Fibroblast of skin of left quadriceps (primary cell): ENCODE measurements at regions not wholly inside any gene's neighbourhood (a gene's known extent, or its start where the extent isn't known, plus 50 kb on each side); places are given as distances from the start of the nearest gene placed in this dataset.
A peak's percentile ranks its signal among the peaks of the same experiment; 100 is the strongest.
"Not testable (repeated sequence)": the region's sequence is repeated elsewhere in the genome, so short reads cannot be mapped to it uniquely, and the experiment has no call there.

ENCODE experiments used
- DNase-seq, 2 experiments: peaks; one replicate each; pipeline ENCODE4 v3.0.0-alpha.2; 2013; ENCODE audit warnings: low read depth in 2 of 2

DNA sequence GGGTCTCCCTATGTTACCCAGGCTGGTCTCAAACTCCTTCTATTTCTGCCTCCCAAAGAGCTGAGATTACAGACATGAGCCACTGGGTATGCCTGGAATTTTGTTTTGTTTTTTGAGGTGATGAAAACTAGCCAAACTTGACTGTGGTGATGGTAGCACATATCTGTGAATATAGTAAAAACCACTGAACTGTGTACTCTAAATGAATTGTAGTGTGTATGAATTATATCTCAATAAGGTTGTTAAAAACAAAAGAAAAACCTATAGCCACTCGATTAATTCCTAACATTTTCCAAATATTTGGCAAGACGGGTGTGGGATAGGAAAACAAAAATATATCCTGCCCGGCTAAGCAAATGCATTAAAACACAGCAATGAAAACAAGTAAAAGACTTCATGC is 1302.3 kb upstream of the CHAC2 start:
- DNase-seq = no peak

DNA sequence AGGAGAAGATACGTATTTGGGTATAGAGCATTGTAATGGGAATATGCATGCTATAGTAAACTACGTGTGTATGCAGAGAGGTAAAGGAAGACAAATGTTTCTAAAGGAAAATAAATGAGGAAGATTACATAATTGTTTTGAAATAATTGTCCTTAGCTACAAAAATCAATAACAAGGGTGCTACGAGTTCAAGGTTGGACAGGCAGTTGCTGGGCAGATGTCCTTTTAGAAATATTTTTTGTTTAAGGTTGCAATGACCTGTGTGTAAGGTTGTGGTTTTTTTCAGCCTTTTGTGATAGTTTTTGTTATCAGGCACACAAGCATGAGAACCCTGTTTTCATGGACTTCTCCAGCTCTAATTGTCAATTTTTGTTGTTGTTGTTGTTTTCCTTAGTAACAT is 1304.1 kb upstream of the CHAC2 start:
- no peak for DNase-seq

DNA sequence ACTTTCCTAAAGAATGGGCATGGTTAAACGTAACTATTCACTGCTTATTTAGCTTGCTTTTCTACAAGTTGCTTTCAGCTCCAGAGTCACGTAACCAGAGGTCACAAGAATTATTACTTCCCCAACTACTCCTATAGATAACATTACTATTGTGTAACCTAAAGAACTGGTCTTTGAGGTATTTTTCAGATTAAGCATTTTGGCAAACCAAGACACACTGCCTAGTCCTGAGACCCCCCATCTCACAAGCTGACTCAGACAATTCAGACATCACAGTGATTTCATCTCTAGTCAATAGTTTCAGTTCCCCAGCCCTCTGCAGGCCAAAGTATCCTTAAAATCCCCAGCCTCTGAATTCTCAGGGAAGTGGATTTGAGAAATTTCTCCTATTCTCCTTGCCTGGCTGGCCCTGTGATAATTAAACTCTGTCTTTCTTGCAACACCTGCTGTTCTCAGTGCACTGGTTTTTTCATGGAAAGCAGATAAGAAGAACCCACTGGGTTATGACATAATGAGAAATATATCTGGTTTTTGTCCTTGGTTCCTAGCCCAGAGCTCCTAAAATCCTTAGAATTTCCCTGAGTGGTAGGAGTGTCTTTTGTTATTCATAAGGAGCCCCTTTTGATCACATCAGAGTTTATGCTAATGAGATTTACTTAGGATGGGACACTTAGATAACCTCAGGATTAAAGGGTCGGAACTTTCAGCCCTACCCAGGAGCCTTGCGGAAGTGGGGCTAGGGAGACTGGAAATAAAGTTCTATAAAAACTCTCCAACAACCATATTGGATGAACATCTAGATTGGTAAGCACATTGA is 1310.8 kb upstream of the CHAC2 start:
- DNase-seq = no peak

DNA sequence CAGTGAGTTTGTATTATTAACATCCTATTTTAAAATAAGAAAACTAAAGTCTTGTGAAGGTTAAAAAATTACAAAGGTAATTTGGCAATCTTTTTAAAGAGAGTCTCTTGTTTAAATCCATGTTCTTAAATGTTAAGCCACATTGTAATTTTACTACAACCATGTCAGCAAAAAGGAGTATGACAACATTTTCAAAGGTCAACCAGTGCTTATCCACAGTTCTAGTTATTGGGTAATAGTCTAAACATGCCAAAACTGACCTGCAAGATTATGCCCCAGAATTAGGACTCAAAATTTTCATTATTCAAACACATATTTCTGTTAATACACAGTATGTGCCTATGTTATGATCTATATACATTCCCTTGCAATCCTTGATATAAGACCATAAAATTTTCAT is 1312.6 kb upstream of the CHAC2 start:
- no peak for DNase-seq

DNA sequence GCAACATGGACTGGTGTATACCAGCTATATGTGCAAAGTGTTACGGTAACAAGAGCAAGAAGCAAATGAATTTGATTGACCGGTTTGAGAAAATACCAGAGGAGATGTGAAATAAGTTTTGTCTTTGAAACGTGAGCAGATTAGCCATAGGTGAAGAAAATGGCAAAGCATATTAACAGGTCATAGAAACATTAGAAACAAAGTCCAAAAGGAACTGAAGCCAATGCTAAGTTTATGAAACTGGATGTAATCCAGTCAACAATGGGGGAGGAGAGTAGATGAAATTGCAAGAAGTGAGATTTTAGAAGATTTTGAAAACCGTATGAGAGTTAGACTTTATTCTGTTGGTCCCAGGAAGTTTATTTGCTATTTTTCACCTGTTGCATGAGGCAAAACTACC is 1315.4 kb upstream of the CHAC2 start:
- no peak for DNase-seq

DNA sequence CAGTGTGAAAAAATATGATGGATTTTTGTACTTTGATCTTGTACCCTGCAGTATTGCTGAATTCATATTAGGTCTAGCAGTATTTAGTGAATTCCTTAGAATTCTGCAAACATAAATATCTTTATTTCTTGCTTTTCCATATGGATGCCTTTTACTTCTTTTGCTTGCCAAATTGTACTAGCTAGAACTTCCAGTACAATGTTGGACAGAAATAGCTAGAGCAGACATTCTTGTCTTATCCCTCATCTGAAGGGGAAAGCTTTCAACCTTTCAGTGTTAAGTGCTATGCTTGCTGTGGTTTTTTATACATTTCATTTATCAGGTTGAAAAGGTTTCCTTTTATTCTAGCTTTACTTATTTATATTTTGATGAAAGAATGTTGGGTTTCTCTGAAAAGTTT is 1321.9 kb upstream of the CHAC2 start:
- no peak for DNase-seq

DNA sequence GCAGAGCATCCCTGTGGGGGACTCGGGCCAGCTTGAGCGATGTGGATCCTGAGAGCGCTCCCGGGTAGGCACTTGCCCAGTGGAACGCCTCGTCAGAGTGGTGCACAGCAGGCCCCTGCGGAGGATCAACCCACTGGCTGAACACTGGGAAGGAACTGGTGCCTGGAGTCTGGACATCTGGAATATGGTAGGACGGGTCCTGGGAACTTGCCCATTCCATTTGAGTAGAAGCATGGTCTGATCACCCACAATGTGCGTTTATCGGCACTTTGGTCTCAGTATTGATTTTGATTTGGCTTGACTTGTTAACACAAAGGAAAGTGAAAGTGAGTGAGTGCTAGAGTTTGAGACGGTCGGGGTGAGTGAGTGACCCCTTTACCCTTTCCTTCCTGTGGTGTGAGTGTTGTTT is 1336.2 kb upstream of the CHAC2 start:
- DNase-seq = no peak

DNA sequence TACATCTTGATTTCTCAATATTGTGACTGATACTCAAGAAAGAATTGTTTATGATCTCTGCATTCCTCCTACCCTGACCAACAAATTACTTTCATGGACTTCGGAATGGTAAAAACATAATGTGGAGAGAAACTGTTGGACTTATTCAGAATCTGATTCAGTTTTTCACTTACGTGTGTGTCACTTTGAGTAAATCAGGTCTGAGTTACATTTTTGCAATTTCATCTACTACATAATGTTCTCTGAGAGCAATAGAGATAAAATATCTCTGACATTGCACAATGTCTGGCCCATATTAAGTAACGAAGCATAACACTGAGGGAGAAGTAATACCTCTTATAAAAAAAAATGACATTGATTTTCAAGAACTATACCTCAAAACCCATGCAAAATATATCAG is 1337.9 kb upstream of the CHAC2 start:
- no peak for DNase-seq

DNA sequence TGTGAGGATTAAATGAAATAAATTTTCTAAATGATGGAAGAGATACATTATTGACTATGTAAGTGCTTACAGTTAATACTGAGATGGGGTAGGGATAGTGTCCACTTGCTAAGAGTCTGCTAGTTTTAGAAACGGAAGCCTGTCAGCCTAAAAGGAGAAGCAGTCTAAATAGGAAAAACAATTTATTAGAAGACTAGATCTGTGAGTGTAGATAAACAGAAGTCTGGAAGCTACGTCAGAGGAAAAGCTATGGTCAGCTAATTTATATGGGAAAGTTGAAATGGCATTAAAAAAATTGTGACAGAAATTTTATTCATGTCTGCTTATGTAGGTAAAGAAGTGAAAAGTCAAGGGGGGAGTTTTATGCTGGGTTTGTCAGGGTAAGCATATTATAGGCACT is 1338.4 kb upstream of the CHAC2 start:
- DNase-seq = no peak

DNA sequence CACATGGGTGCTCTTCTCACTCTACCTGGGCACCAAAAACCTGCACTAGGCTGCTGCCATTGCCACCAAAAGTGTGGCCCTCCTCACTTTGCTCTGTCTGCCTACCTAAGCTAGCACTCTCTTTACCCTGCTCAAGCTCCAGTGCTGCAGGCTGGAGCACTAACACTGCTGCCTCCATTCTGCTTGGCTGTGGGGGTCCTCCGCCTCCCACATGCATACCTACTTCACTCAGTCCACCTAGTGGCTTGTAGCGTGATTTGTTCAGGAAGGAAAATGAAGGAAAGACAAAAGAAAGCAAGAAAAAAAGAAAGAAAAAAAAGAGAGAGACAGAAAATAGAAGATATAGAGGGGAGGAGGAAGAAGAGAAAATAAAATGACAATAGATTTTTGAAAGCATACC is 1339.4 kb upstream of the CHAC2 start:
- DNase-seq = no peak

DNA sequence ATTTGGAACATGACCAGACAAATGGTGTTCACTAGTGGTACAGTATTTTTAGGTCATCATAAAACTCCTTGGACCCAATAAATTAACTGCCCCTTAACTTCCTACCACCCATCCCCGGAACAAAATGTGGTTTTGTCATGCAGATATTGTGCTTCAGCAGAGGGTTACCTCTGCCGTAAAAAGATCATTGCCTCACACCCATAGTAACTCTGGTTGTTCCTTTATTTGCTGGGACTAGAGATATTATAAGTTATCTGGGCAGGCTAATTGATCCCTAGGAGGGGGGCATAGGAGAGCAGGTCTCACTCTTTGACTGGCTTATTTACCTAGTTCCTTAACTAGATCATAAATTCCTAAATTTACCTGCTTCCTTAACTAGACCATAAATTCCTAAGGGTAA is 1343.9 kb upstream of the CHAC2 start:
- DNase-seq = no peak

DNA sequence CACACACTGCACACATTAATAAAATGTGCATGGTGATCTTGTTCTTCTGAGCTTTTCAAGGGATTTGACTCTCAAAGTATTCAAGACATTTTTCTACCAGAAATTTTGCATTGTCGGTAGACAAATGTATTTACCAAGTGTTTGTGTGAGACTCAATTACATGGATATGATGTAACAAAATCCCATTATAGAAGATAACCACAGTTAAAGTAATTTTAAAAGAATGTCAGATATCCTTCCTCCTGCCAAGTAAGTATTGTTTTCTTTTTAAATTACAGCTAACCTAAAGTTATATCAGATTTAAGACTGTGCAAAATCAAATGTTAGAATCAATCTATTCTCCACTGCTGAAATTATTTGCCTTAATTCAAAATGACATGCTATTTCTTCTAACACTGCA is 1344.5 kb upstream of the CHAC2 start:
- DNase-seq = no peak

DNA sequence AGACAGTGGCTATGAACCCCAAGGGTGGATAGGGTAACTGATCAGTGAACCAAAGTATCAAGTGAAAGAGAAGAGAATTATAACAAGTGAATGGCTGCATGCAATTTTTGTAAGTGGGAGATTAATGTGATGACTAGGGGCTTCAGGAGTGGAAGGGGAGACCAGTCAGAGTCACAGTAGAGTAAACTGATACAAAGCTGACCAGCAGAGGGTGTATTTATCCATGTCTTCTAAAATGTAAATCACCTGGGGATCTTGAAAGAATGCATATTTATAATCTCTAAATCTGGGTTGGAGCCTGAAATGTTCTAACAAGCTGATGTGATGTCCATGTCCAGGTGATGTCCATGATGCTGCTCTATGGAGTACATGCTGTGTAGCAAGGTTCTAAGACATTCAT is 1351.3 kb upstream of the CHAC2 start:
- no peak for DNase-seq

DNA sequence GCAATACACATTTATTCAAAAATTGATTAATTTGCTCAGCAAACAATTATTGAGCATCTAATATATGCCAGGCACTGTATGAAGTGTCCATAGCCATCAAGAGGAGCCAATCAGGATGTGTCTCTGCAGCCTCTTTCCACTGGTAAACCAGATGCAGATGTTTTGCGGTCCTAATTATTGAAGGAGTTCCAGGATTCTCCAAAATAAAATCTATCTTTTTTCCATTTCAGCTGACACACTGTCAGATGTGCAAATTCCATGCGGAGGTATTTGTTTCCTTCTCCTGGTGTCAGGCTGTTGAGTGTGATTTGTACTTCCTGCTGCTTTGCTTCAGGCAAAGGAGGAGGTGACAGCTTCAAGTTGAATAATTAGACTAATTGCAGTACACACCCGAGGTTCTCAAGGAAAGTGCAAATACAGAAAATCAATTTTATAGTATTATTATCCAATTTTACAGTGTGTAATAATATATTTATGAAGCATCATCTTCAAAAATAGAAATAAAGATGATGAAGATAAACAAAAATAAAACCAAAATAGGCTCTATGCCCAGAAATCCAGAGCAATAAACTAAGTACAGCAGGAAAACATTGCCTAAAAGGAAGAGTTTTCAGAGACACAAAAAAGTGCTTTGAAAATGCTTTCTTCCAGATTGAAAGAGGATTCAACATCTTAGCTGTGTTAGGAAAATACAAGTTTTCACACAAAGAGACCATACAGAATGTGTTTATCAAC is 1352.9 kb upstream of the CHAC2 start:
- no peak for DNase-seq

DNA sequence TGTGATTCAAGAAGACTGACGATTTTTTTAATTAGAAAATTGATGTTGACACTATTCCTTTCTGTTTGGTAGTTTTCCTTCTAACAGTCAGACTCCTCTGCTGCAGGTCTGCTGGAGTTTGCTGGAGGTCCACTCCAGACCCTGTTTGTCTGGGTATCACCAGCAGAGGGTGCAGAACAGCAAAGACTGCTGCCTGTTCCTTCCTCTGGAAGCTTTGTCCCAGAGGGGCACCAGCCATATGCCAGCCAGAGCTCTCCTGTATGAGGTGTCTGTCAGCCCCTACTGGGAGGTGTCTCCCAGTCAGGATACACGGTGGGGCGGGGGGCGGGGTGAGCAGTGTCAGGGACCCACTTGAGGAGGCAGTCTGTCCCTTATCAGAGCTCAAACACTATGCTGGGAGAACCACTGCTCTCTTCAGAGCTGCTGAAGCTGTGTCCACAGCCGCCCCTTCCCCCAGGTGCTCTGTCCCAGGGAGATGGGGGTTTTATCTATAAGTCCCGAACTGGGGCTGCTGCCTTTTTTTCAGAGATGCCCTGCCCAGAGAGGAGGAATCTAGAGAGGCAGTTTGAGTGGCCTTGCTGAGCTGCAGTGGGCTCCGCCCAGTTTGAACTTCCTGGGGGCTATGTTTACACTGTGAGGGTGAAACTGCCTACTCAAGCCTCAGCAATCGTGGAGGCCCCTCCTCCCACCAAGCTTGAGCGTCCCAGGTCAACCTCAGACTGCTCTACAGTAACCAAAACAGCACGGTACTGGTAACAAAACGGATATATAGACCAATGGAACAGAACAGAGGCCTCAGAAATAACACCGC is 1358.1 kb upstream of the CHAC2 start:
- DNase-seq = not testable (repeated sequence)

DNA sequence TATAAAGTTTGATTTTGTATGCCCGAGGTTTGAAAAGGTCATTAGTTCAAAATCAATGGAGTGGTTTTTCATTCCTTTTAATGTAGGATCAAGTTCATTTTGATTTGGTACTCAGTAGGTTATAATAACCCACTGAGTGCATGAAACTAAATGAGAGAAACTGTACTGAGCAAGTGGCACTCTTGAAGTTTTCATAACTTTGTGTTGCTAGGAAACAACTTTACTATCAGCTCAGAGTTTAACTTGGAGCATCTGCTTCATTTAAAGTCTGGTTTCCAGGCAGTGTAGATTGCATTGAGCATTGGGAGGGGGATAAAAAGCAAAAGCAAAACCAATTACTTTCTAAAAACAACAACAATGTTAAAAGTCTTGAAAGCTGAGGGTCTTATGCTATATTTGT is 1361.6 kb upstream of the CHAC2 start:
- DNase-seq = no peak

DNA sequence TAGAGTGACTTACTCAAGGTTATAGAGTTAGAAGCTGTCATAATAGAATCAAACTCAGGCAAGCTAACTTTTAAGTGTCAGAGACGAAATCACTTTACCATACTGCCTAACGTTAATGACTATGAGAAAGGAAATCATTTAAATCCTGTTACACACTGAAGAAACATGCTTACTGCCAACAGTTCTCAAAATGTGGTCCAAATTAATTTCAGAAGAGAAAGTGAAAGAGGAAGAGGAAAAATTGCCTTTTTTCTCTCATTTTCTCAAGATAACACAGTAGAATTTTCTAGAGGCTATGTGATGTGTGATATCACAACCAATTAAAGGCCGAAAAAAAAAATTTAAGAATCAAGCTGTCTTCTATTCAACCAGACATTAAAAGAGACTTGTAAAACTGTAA is 1362.7 kb upstream of the CHAC2 start:
- DNase-seq = no peak

DNA sequence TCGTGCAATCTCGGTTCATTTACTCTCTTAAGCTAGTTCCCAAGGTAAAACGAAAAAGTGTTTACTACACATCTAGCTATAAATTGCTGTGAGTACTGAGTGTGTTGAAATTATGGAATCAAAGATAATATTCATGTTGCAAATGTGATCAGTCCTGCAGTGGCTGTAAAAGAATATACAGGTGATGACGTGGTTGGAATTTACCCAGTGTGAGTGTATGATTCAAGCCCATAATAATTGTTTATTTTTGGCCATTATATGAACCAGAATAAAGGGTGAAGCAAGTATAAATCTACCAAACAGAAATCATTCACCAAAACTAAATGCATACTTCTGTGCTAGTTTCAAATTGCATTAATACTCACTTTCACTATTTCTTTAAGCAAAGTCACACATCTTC is 1363.6 kb upstream of the CHAC2 start:
- no peak for DNase-seq

DNA sequence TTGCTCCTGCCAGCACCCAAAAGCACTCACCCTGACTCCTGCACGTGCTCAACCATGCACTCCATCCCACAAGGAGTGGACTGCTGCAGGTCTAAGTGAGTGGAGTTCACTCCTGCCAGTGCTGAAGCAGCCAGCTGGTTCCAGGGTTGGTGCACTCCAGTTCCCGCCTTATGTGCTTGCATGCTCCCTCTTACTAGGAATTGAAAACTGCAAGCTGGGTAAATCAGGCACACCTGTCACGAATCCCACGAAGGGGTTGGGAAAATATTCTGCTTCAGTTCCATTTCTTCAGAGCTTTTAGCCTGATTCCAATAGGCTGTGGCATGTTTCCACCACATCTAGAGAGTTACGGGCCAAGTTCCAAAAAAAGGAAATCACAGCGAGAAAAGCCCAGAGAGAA is 1365.5 kb upstream of the CHAC2 start:
- no peak for DNase-seq

DNA sequence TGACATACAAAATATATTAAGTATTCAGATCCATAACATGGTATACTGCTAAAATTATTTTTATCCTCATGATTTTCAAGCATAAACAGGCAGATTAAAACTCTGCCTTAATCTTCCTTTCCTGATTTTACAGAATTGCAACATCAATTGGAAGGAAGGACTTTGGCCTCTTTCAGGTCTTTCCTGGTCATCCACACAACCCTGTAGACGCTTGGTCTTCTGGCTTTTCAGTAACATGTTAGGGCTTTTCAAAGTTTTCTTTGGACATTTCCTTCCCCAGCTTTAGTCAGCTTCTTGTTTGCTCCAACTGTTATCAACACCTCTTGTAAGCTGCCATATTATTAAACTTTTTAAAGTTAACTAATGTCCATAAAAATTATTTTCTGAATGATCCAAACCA is 1364.9 kb upstream of the NRXN1 start:
- DNase-seq = no peak

DNA sequence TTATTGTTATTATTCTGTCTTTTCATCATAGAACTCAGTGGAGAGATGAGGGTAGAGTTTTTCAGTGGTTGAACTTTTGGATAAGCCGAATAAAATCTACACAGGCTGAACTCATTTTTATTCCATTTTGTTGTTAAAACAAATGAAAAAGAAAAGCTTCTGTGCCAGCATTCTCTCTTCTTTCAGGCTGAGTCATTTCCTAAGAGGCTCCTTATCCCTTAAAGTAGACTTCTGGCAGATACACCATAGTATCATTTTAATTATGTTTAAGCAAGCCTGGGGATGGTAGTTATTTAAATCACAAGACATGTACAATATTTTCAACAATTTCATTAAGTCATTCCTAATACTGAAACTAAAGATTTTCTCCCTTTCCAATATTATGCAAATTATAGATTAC is 1364.0 kb upstream of the NRXN1 start:
- DNase-seq = peak in 1 of 2 experiments; percentile 17

DNA sequence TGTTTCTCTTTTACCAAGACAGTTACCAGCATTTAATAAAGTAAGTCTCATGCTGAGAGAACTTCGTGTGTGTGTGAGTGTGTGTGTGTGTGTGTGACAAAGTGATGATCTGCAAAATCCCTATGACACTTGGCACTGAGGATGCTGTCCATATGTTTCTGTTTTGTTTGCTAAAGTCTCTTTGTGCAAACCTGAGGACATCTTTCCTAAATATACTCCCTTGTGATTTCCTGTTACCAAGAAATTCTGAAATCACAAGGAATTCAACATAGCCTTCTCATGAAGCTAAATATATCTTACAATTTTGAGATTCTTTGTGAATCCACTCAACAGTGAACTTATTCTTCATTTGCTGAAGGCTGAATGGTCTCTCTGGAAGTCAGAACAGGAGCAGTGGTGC is 1359.7 kb upstream of the NRXN1 start:
- no peak for DNase-seq

DNA sequence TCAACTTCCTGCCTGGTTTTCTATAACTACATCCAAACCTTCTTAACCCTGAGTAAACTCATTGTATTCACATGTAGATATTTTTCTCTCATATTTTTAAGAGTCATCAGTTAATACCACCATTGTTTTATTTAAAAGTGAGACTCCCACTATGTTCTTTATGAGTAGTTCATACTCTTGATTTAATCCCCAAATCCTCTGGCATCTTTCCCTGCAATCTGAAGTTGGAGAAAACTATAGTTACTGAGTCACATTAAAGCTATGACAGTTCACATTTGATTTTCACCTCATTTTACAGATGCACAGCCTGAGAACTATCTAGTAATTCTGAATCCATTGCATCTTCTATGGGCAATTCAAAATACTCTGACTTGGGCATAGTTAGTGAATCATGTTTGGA is 1358.7 kb upstream of the NRXN1 start:
- DNase-seq = peak in 1 of 2 experiments; percentile 13
